ENCODE measurements at regions not wholly inside any gene's neighbourhood (a gene's known extent, or its start where the extent isn't known, plus 50 kb on each side); places are given as distances from the start of the nearest gene placed in this dataset.
"Not testable (repeated sequence)": the region's sequence is repeated elsewhere in the genome, so short reads cannot be mapped to it uniquely, and the experiment has no call there.

GRCh38 chr10:33087152-33087551, 129.1 kb upstream of the ITGB1 start:
- H3K9ac ChIP-seq (ENCODE audit: low read length), result no peak overlapping the region
- H3K4me3 ChIP-seq (ENCODE audit: low read depth, low read length), result no peak overlapping the region
- no peak overlapping the region for H3K27ac ChIP-seq (ENCODE audit: low read depth, low read length)
- H3K4me1 ChIP-seq (ENCODE audit: control insufficient read depth, insufficient read depth, low read length), result no peaks in the 10 kb centered on the region; the same call in 1 of the 2 replicates
- H3K9me3 ChIP-seq (ENCODE audit: control insufficient read depth, insufficient read depth, low read depth, low read length), result no peaks in the 10 kb centered on the region
- no peaks in the 10 kb centered on the region for H3K27me3 ChIP-seq (ENCODE audit: control insufficient read depth, insufficient read depth, low read length)
- no peaks in the 10 kb centered on the region for H3K36me3 ChIP-seq (ENCODE audit: control insufficient read depth, insufficient read depth, low read length)

GRCh38 chr10:33086100-33086499, 128.1 kb upstream of the ITGB1 start:
- H3K9ac ChIP-seq (ENCODE audit: low read length), result no peak overlapping the region

GRCh38 chr10:33085313-33085833, 127.3 kb upstream of the ITGB1 start:
- no peak overlapping the region for H3K4me3 ChIP-seq (ENCODE audit: low read depth, low read length)
- no peaks in the 10 kb centered on the region; the same call in 1 of the 2 replicates for H3K4me1 ChIP-seq (ENCODE audit: control insufficient read depth, insufficient read depth, low read length)
- no peak overlapping the region for H3K27ac ChIP-seq (ENCODE audit: low read depth, low read length)
- H3K9ac ChIP-seq (ENCODE audit: low read length), result no peak overlapping the region
- no peaks in the 10 kb centered on the region for H3K9me3 ChIP-seq (ENCODE audit: control insufficient read depth, insufficient read depth, low read depth, low read length)
- H3K27me3 ChIP-seq (ENCODE audit: control insufficient read depth, insufficient read depth, low read length), result no peaks in the 10 kb centered on the region
- H3K36me3 ChIP-seq (ENCODE audit: control insufficient read depth, insufficient read depth, low read length), result no peaks in the 10 kb centered on the region

More at GRCh38 chr10:33086100-33086499, 128.1 kb upstream of the ITGB1 start:
- no peak overlapping the region for H3K4me3 ChIP-seq (ENCODE audit: low read depth, low read length)
- H3K36me3 ChIP-seq (ENCODE audit: control insufficient read depth, insufficient read depth, low read length), result no peaks in the 10 kb centered on the region
- no peak overlapping the region for H3K27ac ChIP-seq (ENCODE audit: low read depth, low read length)
- H3K9me3 ChIP-seq (ENCODE audit: control insufficient read depth, insufficient read depth, low read depth, low read length), result no peaks in the 10 kb centered on the region
- H3K4me1 ChIP-seq (ENCODE audit: control insufficient read depth, insufficient read depth, low read length), result no peaks in the 10 kb centered on the region; the same call in 1 of the 2 replicates
- H3K27me3 ChIP-seq (ENCODE audit: control insufficient read depth, insufficient read depth, low read length), result no peaks in the 10 kb centered on the region

DNA sequence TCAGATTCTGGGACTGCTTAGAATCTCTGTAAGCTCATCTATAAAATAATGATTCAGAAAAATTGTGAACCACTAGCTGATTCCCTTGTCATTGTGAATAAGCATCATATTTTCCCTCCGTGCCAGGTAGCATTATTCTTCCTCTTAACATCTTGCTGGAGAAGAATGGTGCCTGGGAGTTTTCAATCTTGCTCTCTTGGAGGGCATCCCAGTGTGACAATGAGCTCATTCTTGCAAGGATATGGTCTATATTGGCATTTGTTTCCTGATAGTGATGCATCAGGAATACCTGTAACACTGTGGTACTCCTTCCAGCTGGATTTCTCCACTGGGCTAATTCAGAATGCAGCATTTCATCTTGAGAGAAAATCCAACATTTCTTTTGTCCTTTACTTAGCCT, 126.4 kb upstream of the ITGB1 start:
- Histone ChIP-seq H3K27me3 (ENCODE audit: control insufficient read depth, insufficient read depth, low read length) (no peaks in the 10 kb centered on the region), H3K4me1 (ENCODE audit: control insufficient read depth, insufficient read depth, low read length) (no peaks in the 10 kb centered on the region; the same call in 1 of the 2 replicates), H3K36me3 (ENCODE audit: control insufficient read depth, insufficient read depth, low read length) (no peaks in the 10 kb centered on the region), H3K9ac (ENCODE audit: low read length) (no peak overlapping the region), H3K9me3 (ENCODE audit: control insufficient read depth, insufficient read depth, low read depth, low read length) (no peaks in the 10 kb centered on the region), H3K4me3 (ENCODE audit: low read depth, low read length) (no peak overlapping the region), H3K27ac (ENCODE audit: low read depth, low read length) (no peak overlapping the region)

- Histone ChIP-seq H3K9me3 (ENCODE audit: control insufficient read depth, insufficient read depth, low read depth, low read length) (0 out of 2 replicates have a peak, but pooled peaks cover 3% of the 10 kb centered on the region), H3K4me1 (ENCODE audit: control insufficient read depth, insufficient read depth, low read length) (no peaks in the 10 kb centered on the region; the same call in 1 of the 2 replicates), H3K36me3 (ENCODE audit: control insufficient read depth, insufficient read depth, low read length) (no peaks in the 10 kb centered on the region), H3K27ac (ENCODE audit: low read depth, low read length) (no peak overlapping the region), H3K4me3 (ENCODE audit: low read depth, low read length) (no peak overlapping the region), H3K27me3 (ENCODE audit: control insufficient read depth, insufficient read depth, low read length) (no peaks in the 10 kb centered on the region), H3K9ac (ENCODE audit: low read length) (no peak overlapping the region)
Measured at GRCh38 chr10:33082373-33082895, 124.4 kb upstream of the ITGB1 start.

DNA sequence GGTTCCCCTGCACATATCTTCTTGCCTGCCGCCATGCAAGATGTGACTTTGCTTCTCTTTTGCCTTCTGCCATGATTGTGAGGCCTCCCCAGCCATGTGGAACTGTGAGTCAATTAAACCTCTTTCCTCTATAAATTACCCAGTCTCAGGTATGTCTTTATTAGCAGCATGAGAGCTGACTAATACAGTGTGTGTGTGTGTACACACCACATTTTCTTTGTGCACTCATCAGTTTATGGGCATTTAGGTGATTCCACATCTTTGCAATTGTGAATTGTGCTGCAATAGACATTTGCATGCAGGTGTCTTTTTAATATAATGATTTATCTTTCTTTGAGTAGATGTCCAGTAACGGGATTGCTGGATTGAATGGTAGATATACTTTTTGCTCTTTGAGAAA, 122.4 kb upstream of the ITGB1 start:
- not testable (repeated sequence) for H3K9ac ChIP-seq (ENCODE audit: low read length); H3K27ac ChIP-seq (ENCODE audit: low read depth, low read length); H3K9me3 ChIP-seq (ENCODE audit: control insufficient read depth, insufficient read depth, low read depth, low read length); H3K27me3 ChIP-seq (ENCODE audit: control insufficient read depth, insufficient read depth, low read length); H3K36me3 ChIP-seq (ENCODE audit: control insufficient read depth, insufficient read depth, low read length); H3K4me1 ChIP-seq (ENCODE audit: control insufficient read depth, insufficient read depth, low read length); H3K4me3 ChIP-seq (ENCODE audit: low read depth, low read length)

GRCh38 chr10:33074443-33074842, 116.4 kb upstream of the ITGB1 start:
- H3K27me3 ChIP-seq (ENCODE audit: control insufficient read depth, insufficient read depth, low read length), result no peaks in the 10 kb centered on the region
- H3K36me3 ChIP-seq (ENCODE audit: control insufficient read depth, insufficient read depth, low read length), result no peaks in the 10 kb centered on the region
- no peak overlapping the region for H3K9ac ChIP-seq (ENCODE audit: low read length)
- no peaks in the 10 kb centered on the region; the same call in 1 of the 2 replicates for H3K4me1 ChIP-seq (ENCODE audit: control insufficient read depth, insufficient read depth, low read length)
- no peak overlapping the region for H3K27ac ChIP-seq (ENCODE audit: low read depth, low read length)
- no peak overlapping the region for H3K4me3 ChIP-seq (ENCODE audit: low read depth, low read length)
- H3K9me3 ChIP-seq (ENCODE audit: control insufficient read depth, insufficient read depth, low read depth, low read length), result peaks cover 13% of the 10 kb centered on the region; the same call in 1 of the 2 replicates

- H3K9me3 ChIP-seq (ENCODE audit: control insufficient read depth, insufficient read depth, low read depth, low read length), result peaks cover 13% of the 10 kb centered on the region; the same call in 1 of the 2 replicates
- no peaks in the 10 kb centered on the region; the same call in 1 of the 2 replicates for H3K4me1 ChIP-seq (ENCODE audit: control insufficient read depth, insufficient read depth, low read length)
- H3K4me3 ChIP-seq (ENCODE audit: low read depth, low read length), result no peak overlapping the region
- H3K27ac ChIP-seq (ENCODE audit: low read depth, low read length), result no peak overlapping the region
- H3K27me3 ChIP-seq (ENCODE audit: control insufficient read depth, insufficient read depth, low read length), result no peaks in the 10 kb centered on the region
- no peak overlapping the region for H3K9ac ChIP-seq (ENCODE audit: low read length)
- H3K36me3 ChIP-seq (ENCODE audit: control insufficient read depth, insufficient read depth, low read length), result no peaks in the 10 kb centered on the region
Measured at GRCh38 chr10:33073641-33074415, 115.8 kb upstream of the ITGB1 start.

- H3K27me3 ChIP-seq (ENCODE audit: control insufficient read depth, insufficient read depth, low read length), result no peaks in the 10 kb centered on the region
- no peak overlapping the region for H3K9ac ChIP-seq (ENCODE audit: low read length)
- H3K4me1 ChIP-seq (ENCODE audit: control insufficient read depth, insufficient read depth, low read length), result no peaks in the 10 kb centered on the region; the same call in 1 of the 2 replicates
- H3K9me3 ChIP-seq (ENCODE audit: control insufficient read depth, insufficient read depth, low read depth, low read length), result peaks cover 9% of the 10 kb centered on the region; the same call in 1 of the 2 replicates
- H3K27ac ChIP-seq (ENCODE audit: low read depth, low read length), result 0 out of 2 replicates have a peak overlapping the region, but pooled peaks have one; percentile 17
- H3K36me3 ChIP-seq (ENCODE audit: control insufficient read depth, insufficient read depth, low read length), result no peaks in the 10 kb centered on the region
- H3K4me3 ChIP-seq (ENCODE audit: low read depth, low read length), result no peak overlapping the region
Measured at GRCh38 chr10:33071857-33072256, 113.8 kb upstream of the ITGB1 start.

- Histone ChIP-seq H3K4me3 (ENCODE audit: low read depth, low read length) (no peak overlapping the region), H3K4me1 (ENCODE audit: control insufficient read depth, insufficient read depth, low read length) (no peaks in the 10 kb centered on the region; the same call in 1 of the 2 replicates), H3K27me3 (ENCODE audit: control insufficient read depth, insufficient read depth, low read length) (no peaks in the 10 kb centered on the region), H3K27ac (ENCODE audit: low read depth, low read length) (no peak overlapping the region), H3K36me3 (ENCODE audit: control insufficient read depth, insufficient read depth, low read length) (no peaks in the 10 kb centered on the region), H3K9ac (ENCODE audit: low read length) (no peak overlapping the region), H3K9me3 (ENCODE audit: control insufficient read depth, insufficient read depth, low read depth, low read length) (peaks cover 9% of the 10 kb centered on the region; the same call in 1 of the 2 replicates)
Measured at GRCh38 chr10:33070101-33070500, 112.1 kb upstream of the ITGB1 start.

DNA sequence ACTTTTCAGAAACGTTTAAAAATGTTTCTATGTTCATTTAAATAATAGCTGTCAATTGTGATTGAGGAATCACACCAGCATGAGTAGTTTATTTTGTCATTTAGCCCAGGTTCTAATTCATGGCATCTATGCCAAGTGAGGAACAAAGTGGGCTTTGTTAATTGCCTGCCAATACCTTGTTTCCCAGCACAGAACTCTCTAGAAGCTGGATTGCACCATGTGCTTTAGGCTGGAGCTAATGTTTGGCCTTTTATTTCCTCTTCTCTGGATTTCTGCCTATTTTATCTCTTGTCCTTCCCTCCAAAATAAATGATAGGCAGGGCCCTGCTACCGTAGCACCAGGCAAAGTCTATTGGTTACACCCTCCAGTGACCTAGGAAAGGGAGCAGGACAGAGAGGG, 109.9 kb upstream of the ITGB1 start:
- no peaks in the 10 kb centered on the region for H3K27me3 ChIP-seq (ENCODE audit: control insufficient read depth, insufficient read depth, low read length)
- H3K9ac ChIP-seq (ENCODE audit: low read length), result no peak overlapping the region
- H3K9me3 ChIP-seq (ENCODE audit: control insufficient read depth, insufficient read depth, low read depth, low read length), result peaks cover 9% of the 10 kb centered on the region; the same call in 1 of the 2 replicates
- H3K36me3 ChIP-seq (ENCODE audit: control insufficient read depth, insufficient read depth, low read length), result no peaks in the 10 kb centered on the region
- H3K4me3 ChIP-seq (ENCODE audit: low read depth, low read length), result no peak overlapping the region
- no peak overlapping the region for H3K27ac ChIP-seq (ENCODE audit: low read depth, low read length)
- no peaks in the 10 kb centered on the region; the same call in 1 of the 2 replicates for H3K4me1 ChIP-seq (ENCODE audit: control insufficient read depth, insufficient read depth, low read length)

All from HUES6 (cell line).